Mononuclear cell (primary cell): ENCODE measurements at regions not wholly inside any gene's neighbourhood (a gene's known extent, or its start where the extent isn't known, plus 50 kb on each side); places are given as distances from the start of the nearest gene placed in this dataset.

Experiments
- H3K27me3 ChIP-seq: 2 replicates; pipeline ENCODE4 v1.6.0; 2011; ENCODE audit warnings: low read length, control low read depth; ENCODE audit not compliant: insufficient read depth
- H3K4me1 ChIP-seq: 2 replicates; pipeline ENCODE4 v1.5.1; 2011; ENCODE audit warnings: mild to moderate bottlenecking, low read length, control low read depth; ENCODE audit not compliant: insufficient read depth
- H3K4me3 ChIP-seq: 2 replicates; pipeline ENCODE4 v1.5.1; 2011; ENCODE audit warnings: mild to moderate bottlenecking, low read length, moderate library complexity
- H3K9me3 ChIP-seq: 2 replicates; pipeline ENCODE4 v1.5.1; 2011; ENCODE audit warnings: low read depth, mild to moderate bottlenecking, control low read depth, low read length

DNA sequence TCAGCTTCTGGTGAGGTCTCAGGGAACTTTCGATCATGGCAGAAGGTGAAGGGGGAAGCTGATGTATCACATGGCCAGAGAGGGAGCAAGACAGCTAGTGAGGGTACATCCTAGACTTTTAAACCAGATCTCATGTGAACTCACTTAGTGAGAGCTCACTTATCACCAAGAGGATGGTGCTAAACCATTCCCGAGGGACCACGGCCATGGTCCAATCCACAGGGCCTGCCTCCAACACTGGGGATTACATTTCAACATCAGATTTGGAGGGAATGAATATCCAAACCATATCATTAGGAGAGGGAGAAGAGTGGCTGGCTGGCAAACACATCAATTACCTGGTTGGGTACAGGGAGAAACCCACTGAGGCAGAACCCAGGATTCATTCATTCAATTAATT lies 75.7 kb upstream of the HAAO start:
- H3K4me1 ChIP-seq: peaks cover 8% of the 10 kb centered on the region
- no peaks in the 10 kb centered on the region for H3K9me3 ChIP-seq
- no peak overlapping the region for H3K4me3 ChIP-seq
- H3K27me3 ChIP-seq: no peaks in the 10 kb centered on the region

DNA sequence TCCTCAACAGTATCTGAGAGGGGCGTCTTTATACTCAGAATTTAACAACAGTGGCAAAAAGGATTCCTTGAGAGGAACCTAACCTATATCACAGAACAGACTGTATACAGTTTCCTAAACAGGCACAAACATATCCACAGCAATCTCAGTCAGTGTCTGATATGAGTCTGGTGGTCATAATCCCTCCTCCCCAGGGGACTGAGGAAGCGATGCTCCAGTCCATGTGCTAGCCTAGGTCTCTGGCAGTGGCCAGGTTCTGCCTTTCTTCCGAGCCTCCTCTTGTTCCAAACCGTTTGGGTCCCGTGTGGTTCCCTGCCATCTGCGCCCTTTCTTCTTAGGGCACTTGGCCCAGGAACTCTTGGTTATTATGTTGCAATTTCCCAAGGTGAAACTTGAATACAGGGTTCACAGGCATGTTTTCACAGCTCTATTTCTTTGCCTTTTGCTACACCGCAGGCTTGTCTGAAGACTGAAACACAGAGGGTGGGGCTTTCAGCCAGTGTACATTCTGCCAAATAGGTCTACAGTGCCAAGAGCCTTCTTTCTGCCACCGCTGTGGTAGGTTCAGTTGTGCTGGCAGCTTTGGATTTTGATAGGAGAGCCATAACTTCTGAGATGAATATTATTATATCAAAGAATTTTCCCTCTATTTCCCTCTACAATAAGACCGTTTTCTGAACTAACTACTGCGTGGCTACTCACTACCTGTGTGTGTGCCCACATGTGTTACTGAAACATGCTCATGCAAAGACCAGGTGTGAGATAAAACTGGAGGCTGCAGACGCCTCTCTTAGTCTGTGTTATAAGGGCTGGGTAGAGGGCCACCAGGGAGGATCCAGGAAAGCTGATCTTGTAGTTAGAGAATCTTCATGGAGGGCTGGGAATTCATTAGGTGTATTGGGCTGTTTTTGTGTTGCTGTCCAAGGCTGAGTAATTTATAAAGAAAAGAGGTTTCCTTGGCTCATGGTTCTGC lies 75.0 kb upstream of the HAAO start:
- no peaks in the 10 kb centered on the region for H3K9me3 ChIP-seq
- peaks cover 3% of the 10 kb centered on the region for H3K4me1 ChIP-seq
- no peaks in the 10 kb centered on the region for H3K27me3 ChIP-seq
- no peak overlapping the region for H3K4me3 ChIP-seq

DNA sequence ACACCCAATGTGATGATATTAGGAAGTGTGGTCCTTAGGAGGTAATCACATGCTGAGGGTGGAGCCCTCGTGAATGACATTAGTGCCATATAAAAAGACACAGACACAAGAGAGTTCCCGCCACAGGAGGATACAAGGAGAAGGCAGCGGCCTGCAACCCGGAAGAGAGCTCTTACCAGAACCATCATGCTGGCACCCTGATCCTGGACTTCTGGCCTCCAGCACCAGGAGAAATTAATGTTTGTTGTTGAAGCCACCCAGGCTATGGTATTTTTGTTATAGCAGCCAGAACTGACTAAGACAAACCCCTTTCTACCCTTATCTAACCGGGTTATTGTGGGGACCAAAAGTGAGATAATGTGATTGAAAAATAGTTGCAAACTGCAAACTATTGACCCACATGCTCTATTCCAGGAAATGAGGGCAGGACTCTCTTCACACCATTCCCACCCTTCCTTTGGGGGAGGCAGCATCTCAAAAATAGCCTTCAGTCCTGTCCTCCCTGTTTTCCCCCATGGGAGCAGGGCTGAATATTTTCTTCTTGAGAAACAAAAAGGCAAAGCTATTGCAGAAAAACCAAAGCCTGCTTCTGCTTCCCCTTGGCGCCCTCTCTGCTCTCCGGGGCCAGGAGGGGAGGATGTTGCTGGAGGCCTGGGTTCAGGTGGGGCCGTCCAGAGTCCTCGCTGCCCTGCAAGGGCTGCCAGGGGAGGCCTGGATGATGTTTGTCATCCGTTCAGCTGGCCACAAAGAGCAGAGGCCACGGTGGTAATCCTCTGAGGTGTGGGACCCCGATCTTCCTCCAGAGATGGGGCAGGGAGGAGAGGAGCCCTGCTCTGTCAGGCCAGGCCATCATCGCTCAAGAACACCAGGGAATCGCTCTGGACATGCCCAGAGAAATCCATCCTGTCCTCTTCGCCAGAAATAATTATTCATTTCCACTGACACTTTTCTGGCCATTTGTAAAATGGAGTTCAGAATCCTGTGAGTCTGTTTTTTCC lies 73.8 kb upstream of the HAAO start:
- H3K27me3 ChIP-seq: no peaks in the 10 kb centered on the region
- H3K9me3 ChIP-seq: no peaks in the 10 kb centered on the region
- no peaks in the 10 kb centered on the region for H3K4me1 ChIP-seq
- no peak overlapping the region for H3K4me3 ChIP-seq

DNA sequence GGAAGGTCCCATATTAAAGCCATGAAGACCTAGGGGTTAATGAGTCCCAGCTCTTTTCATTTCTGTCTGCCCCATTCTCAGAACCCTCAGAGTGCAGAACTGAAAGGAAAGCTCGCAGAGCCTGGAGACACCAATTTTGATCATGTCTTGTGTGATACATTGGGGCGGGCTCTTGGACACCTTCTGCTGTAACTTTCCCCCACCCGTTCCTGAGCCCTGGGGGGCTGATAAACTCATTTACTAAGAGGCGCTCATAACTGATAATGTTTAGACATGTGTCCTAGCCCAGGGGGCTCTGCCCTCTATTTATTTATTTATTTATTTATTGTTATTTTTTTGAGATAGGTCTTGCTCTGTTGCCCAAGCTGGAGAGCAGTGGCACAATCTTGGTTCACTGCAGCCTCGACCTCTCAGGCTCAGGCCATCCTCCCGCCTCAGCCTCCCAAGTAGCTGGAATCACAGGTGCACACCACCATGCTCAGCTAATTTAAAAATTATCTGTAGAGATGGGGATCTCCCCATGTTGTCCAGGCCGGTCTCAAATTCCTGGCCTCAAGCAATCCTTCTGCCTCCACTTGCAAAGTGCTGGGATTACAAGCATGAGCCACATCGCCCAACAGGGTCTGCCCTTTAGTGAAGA lies 72.4 kb upstream of the HAAO start:
- Histone ChIP-seq H3K27me3 (no peaks in the 10 kb centered on the region), H3K4me3 (no peak overlapping the region), H3K9me3 (no peaks in the 10 kb centered on the region), H3K4me1 (peaks cover 4% of the 10 kb centered on the region)

DNA sequence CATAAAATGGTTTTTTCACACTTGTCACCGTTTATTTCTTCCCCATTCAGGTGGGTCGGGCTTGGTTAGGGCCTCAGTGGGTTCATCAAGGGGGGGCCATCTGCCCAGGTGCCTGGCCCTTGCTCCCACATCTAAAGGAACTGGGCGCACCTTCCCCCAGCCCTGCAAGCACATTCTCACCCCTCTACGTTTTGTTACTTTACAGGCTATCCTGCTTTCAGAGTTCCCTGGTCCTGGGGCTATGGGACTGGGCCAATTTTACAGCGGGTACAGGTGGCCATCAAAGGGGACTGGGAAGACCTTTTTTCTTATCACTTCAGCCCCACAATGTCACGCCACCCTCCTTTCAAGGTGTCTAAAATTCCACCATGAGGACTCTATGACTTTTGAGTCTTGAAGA lies 71.8 kb upstream of the HAAO start:
- Histone ChIP-seq H3K27me3 (no peaks in the 10 kb centered on the region), H3K4me3 (no peak overlapping the region)

DNA sequence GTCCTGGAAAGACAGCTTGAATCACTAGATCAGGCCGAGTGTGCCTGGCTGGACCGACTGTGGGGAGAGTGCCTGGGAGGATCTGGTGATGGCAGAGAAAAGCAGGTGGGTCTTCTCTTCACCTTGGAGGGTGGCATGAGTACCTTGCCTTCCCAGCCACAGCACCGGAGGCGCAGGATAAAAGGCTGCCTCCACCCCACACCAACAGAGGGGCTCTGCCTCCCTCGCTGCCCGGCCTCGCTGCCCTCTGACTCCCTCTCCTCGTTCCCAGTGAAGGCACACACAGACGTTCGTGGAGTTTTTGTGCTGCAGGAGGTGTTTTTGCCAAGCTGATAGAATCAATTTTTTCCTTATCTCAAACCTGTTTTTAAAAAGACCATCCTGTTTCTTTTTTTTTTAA lies 71.4 kb upstream of the HAAO start:
- Histone ChIP-seq H3K9me3 (no peaks in the 10 kb centered on the region), H3K27me3 (no peaks in the 10 kb centered on the region), H3K4me3 (no peak overlapping the region), H3K4me1 (peaks cover 4% of the 10 kb centered on the region)

More for the DNA sequence above, 71.8 kb upstream of the HAAO start:
- Histone ChIP-seq H3K4me1 (peaks cover 4% of the 10 kb centered on the region), H3K9me3 (no peaks in the 10 kb centered on the region)

DNA sequence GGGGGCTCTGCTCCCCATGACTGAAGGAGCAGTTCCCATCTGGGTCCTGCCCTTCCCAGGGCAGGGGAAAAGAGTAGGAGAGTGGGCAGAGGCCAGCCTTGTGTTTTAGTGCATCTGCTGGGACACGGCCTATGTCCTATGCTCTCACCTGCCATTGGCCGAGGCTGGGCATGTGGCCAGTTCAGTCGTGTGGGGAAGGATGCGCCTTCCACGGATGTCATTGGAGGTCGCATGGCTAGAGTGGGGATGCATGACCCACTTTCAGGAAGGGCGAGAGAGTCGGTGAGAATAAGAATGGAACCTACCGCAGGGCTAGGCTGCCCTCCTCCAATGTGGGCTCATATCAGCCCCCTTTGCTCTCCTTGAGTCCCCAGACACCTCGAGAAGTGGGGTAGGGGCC lies 70.9 kb upstream of the HAAO start:
- H3K4me1 ChIP-seq: peaks cover 4% of the 10 kb centered on the region
- H3K27me3 ChIP-seq: no peaks in the 10 kb centered on the region
- no peak overlapping the region for H3K4me3 ChIP-seq
- no peaks in the 10 kb centered on the region for H3K9me3 ChIP-seq

DNA sequence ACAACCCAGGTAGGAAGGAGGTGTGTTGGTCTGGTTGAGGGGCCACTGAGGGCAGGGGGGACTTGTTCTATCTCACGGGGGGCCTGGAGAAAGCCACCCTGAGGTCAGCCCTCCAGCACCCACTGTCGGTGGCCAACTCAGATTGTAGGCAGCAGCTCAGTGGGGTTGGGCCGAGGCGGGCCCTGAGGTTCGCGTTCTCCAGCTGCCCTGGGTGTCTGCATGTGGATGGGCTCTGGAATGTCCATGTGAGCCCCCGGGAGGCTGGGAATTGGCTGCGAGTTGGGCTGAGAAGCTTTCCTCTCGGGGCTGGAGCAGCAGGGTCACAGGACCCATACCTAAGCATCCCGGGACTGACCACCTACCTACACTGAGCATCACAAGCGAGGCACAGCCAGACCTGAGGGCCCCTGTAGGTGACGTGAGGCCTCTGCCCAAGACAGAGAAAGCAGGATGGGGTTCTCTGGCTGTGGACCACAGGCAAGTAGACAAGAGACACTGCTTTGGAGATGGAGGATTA lies 70.3 kb upstream of the HAAO start:
- H3K4me3 ChIP-seq: no peak overlapping the region
- H3K9me3 ChIP-seq: no peaks in the 10 kb centered on the region
- H3K27me3 ChIP-seq: no peaks in the 10 kb centered on the region
- peaks cover 4% of the 10 kb centered on the region for H3K4me1 ChIP-seq

DNA sequence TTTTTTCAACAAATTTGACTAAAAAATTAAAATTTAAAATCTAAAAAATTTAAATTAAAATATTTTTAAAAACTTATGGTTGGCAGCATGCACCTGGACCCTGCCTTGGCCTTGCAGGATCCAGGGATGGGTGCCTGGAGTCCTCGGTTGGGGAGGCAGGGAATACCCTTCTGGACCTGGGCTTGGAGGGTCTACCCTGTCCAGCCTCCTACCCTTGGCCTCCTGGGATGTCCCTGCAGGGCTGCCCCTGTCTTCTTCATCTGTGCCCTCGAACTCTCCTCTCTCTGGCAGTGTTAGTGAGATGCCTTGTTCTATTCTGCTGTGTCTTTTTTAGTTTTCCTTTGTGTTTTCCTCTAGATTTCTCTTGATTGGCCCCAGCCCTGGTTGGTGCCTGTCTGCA lies 68.9 kb upstream of the HAAO start:
- no peaks in the 10 kb centered on the region for H3K9me3 ChIP-seq
- no peak overlapping the region for H3K4me3 ChIP-seq

DNA sequence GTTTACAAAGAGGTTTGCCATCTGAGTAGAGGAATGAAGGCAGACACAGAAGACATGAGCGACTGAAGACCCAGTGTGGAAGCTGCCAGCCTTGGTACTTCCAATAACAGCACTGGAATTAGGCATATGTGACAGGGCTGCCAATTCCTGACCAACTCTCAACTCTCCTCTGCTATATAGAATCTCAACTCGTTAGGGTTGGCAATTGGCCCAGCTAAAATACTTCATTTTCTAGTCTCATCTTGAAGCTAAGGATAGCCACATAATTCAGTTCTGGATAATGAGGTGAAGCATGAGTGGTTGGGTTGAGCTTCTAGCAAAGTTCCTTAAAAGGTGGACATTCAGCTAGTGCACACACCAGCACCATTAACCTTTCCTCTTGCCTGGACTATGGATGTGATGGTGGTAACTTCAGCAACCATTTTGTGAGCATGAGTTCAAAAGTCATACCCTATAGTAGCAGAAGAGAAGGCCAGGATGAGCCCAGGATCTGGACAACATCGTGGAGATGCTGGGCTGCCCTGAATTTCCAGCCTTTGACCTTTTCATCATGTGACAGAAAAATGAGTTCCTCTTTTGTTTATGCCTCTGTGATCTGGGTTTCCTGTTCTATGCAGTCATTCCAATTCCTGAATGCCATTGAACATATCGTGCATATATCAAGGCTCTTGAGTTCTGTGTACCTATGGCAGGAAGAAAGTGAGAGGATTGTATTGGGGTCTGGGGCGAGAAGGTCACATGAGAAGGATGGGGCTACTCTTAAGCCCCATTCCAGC lies 68.1 kb upstream of the HAAO start:
- no peaks in the 10 kb centered on the region for H3K27me3 ChIP-seq
- H3K9me3 ChIP-seq: no peaks in the 10 kb centered on the region
- peaks cover 4% of the 10 kb centered on the region for H3K4me1 ChIP-seq
- H3K4me3 ChIP-seq: no peak overlapping the region

More for the DNA sequence above, 68.9 kb upstream of the HAAO start:
- H3K27me3 ChIP-seq: no peaks in the 10 kb centered on the region
- H3K4me1 ChIP-seq: peaks cover 4% of the 10 kb centered on the region

DNA sequence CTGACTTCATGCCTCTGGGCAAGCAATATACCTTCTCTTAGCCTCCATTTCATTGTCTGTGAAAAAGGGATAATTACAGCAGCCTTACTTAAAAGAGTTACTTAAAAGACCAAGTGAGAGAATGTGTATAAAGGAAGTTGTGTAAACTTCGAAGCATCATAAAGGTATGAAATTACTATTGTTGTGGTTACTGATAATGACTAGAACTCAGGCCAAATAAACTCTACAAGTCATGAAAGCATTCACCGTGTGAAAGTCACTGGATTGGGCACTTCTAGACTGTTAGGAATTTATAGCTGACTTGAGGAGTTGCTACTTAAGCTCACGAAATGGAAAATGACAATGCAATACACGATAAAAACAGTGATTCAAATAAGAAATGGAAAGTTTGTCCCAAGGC lies 67.4 kb upstream of the HAAO start:
- H3K27me3 ChIP-seq: no peaks in the 10 kb centered on the region
- H3K9me3 ChIP-seq: no peaks in the 10 kb centered on the region
- no peak overlapping the region for H3K4me3 ChIP-seq
- peaks cover 4% of the 10 kb centered on the region for H3K4me1 ChIP-seq

DNA sequence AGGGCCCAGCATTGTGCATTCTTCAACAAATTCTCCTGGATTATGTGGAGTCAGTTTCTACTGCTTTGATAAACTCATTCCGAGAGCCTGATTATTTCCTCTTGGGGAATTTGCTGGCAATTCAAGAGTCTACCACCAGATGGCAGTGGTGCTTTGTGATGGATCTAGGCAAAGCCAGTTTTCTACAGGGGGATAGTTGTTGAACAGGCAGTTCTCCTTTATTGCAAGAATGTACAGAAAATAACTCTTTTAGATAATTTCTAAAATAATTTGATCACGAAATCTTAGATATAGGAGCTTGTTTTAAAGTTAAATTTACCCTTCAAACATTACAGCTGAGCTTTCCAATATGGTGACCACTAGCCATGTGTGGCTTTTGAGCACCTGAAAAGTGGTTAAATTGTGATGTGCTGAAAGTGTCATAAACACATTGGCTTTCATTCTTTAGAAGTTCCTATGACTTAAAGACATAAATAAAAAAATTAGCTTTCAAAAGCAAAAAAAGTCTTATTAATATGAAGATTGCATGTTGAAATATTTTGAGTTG lies 66.7 kb upstream of the HAAO start:
- Histone ChIP-seq H3K4me3 (no peak overlapping the region), H3K4me1 (peaks cover 4% of the 10 kb centered on the region), H3K9me3 (no peaks in the 10 kb centered on the region), H3K27me3 (no peaks in the 10 kb centered on the region)

DNA sequence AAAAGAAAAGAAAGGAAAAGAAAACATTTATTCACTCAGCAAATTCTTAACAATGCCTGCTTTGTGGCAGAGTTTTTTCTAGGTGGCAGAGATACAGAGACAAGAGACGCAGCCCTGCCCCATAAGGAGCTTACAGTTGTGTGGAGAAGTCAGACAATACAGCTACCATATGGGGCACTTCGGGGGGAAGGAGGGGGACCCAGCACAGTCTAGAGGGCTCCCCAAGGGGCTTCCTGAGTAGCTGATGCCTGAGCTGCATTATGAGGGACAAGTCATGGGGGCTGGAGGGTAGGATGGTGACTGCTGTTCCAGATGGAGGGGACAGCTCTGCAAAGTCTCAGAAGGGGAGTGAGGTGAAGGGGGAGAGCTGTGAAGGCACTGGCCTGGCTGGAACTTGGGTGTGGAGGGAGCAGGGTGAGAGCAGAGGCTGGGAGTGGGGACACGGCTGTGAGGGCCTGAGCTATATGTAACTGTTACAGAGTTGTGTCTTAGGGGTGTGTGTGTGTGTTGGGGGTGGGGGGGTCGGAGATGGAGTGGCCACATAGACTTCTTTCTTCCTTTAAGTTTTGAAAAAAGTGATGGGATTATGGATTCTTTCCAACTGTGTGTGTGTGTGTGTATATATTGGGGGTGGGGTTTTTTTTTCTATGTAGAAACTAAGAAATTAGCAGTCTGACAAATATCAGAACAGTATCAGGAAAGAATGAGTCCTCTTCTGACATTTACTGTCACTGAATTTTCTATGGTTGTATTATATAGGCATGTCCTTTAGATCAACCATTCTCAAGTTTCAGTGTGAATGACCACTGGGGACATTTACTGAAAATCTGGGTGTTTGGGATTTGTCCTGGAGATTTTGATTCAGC lies 66.0 kb upstream of the HAAO start:
- peaks cover 4% of the 10 kb centered on the region for H3K4me1 ChIP-seq
- H3K4me3 ChIP-seq: no peak overlapping the region
- H3K9me3 ChIP-seq: no peaks in the 10 kb centered on the region
- no peaks in the 10 kb centered on the region for H3K27me3 ChIP-seq
